KMS-11 (cell line): ENCODE measurements at regions not wholly inside any gene's neighbourhood (a gene's known extent, or its start where the extent isn't known, plus 50 kb on each side); places are given as distances from the start of the nearest gene placed in this dataset.

Source experiments
- H2AFZ ChIP-seq: fragments of 200-600 bp; sonication (generic); 2 replicates; pipeline ENCODE4 v1.6.1; 2016; ENCODE audit warnings: antibody characterized with exemption, mixed run types, low read depth
- H3K27ac ChIP-seq: fragments of 200-600 bp; sonication (generic); 2 replicates; pipeline ENCODE4 v1.6.1; 2016; ENCODE audit warnings: mild to moderate bottlenecking, mixed run types
- H3K27me3 ChIP-seq: fragments of 200-600 bp; sonication (generic); 2 replicates; pipeline ENCODE4 v1.6.1; 2017; ENCODE audit warnings: mild to moderate bottlenecking, low read depth, mixed run types, moderate library complexity; ENCODE audit not compliant: insufficient read depth
- H3K36me3 ChIP-seq: fragments of 200-600 bp; sonication (generic); 2 replicates; pipeline ENCODE4 v1.6.1; 2017; ENCODE audit warnings: mild to moderate bottlenecking, mixed run types; ENCODE audit not compliant: insufficient read depth
- H3K4me1 ChIP-seq: fragments of 200-600 bp; sonication (generic); 2 replicates; pipeline ENCODE4 v1.6.1; 2016; ENCODE audit warnings: mild to moderate bottlenecking, low read depth, mixed run types; ENCODE audit not compliant: poor library complexity, severe bottlenecking
- H3K4me2 ChIP-seq: fragments of 200-600 bp; sonication (generic); 2 replicates; pipeline ENCODE4 v1.7.0; 2016; ENCODE audit warnings: mild to moderate bottlenecking, mixed run types
- H3K4me3 ChIP-seq: fragments of 200-600 bp; sonication (generic); IDR thresholded peaks from 2 replicates; pipeline ENCODE4 v1.6.1; 2017; ENCODE audit warnings: low read depth, low read length, mixed read lengths; ENCODE audit not compliant: insufficient read depth
- H3K79me2 ChIP-seq: fragments of 200-600 bp; sonication (generic); 2 replicates; pipeline ENCODE4 v1.6.1; 2016; ENCODE audit warnings: low read depth, mixed run types; ENCODE audit not compliant: insufficient read depth
- H3K9ac ChIP-seq: fragments of 200-600 bp; sonication (generic); 2 replicates; pipeline ENCODE4 v1.6.1; 2016; ENCODE audit warnings: mild to moderate bottlenecking, mixed run types
- H4K20me1 ChIP-seq: fragments of 200-600 bp; sonication (generic); 2 replicates; pipeline ENCODE4 v1.6.1; 2016; ENCODE audit warnings: mild to moderate bottlenecking, mixed run types; ENCODE audit not compliant: insufficient read depth
- CTCF ChIP-seq: fragments of 200-600 bp; sonication (generic); conservative IDR thresholded peaks from 2 replicates; pipeline ENCODE4 v1.6.1; 2017; ENCODE audit warnings: low read depth, mild to moderate bottlenecking, antibody characterized with exemption, low read length, moderate library complexity, mixed read lengths

GRCh38 chr6:105789935-105790334 lies 296.2 kb upstream of the PRDM1 start:
- H3K4me2 ChIP-seq = no peak overlapping the region; the same call in 1 of the 2 replicates

GRCh38 chr6:105787747-105788146 lies 298.4 kb upstream of the PRDM1 start:
- Histone ChIP-seq H3K79me2 (no peaks in the 10 kb centered on the region), H3K36me3 (no peaks in the 10 kb centered on the region), H2AFZ (no peak overlapping the region; the same call in 1 of the 2 replicates), H3K9ac (no peak overlapping the region), H3K27ac (peak overlapping the region; percentile 57), H3K4me2 (peak overlapping the region; percentile 57; the same call in 1 of the 2 replicates), H3K27me3 (no peaks in the 10 kb centered on the region), H3K4me1 (peaks cover 72% of the 10 kb centered on the region), H4K20me1 (no peaks in the 10 kb centered on the region), H3K4me3 (no peak overlapping the region)
- no peak for TF ChIP-seq CTCF

More at GRCh38 chr6:105789935-105790334, 296.2 kb upstream of the PRDM1 start:
- Histone ChIP-seq H3K79me2 (no peaks in the 10 kb centered on the region), H3K36me3 (no peaks in the 10 kb centered on the region), H3K9ac (no peak overlapping the region), H4K20me1 (no peaks in the 10 kb centered on the region), H3K4me3 (no peak overlapping the region), H3K27me3 (no peaks in the 10 kb centered on the region), H3K4me1 (peaks cover 92% of the 10 kb centered on the region), H2AFZ (no peak overlapping the region), H3K27ac (no peak overlapping the region)
- TF ChIP-seq CTCF = no peak

- no peaks in the 10 kb centered on the region for H3K27me3 ChIP-seq
- H3K4me3 ChIP-seq = no peak overlapping the region
- H3K36me3 ChIP-seq = no peaks in the 10 kb centered on the region
- no peak for TF ChIP-seq CTCF
- H2AFZ ChIP-seq = no peak overlapping the region; the same call in 1 of the 2 replicates
- peak overlapping the region; percentile 57 for H3K4me2 ChIP-seq
- H4K20me1 ChIP-seq = no peaks in the 10 kb centered on the region
- H3K27ac ChIP-seq = peak overlapping the region; percentile 57
- peaks cover 72% of the 10 kb centered on the region for H3K4me1 ChIP-seq
- H3K9ac ChIP-seq = no peak overlapping the region
- H3K79me2 ChIP-seq = no peaks in the 10 kb centered on the region
These were observed 299.1 kb upstream of the PRDM1 start for GRCh38 chr6:105786890-105787655.

GRCh38 chr6:105786449-105786848 lies 299.7 kb upstream of the PRDM1 start:
- Histone ChIP-seq H3K36me3 (no peaks in the 10 kb centered on the region), H3K27ac (peak overlapping the region; percentile 57; the same call in 1 of the 2 replicates), H3K4me3 (no peak overlapping the region), H3K4me1 (peaks cover 72% of the 10 kb centered on the region), H3K27me3 (no peaks in the 10 kb centered on the region), H3K79me2 (no peaks in the 10 kb centered on the region), H2AFZ (no peak overlapping the region), H3K4me2 (peak overlapping the region; percentile 57), H4K20me1 (no peaks in the 10 kb centered on the region), H3K9ac (no peak overlapping the region)
- TF ChIP-seq CTCF = no peak
